Panc1 (cell line): ENCODE measurements at regions not wholly inside any gene's neighbourhood (a gene's known extent, or its start where the extent isn't known, plus 50 kb on each side); places are given as distances from the start of the nearest gene placed in this dataset.

Experiments
- CTCF ChIP-seq: fragments of 450-650 bp; IDR thresholded peaks from 2 replicates; pipeline ENCODE4 v1.5.1; 2017; ENCODE audit warnings: mild to moderate bottlenecking
- POLR2AphosphoS5 ChIP-seq: IDR thresholded peaks from 2 replicates; pipeline ENCODE4 v1.6.1; 2012; ENCODE audit warnings: mild to moderate bottlenecking, low read depth, low read length, moderate library complexity
- TCF7L2 ChIP-seq: IDR thresholded peaks from 2 replicates; pipeline ENCODE4 v1.6.1; 2011; ENCODE audit warnings: mild to moderate bottlenecking, low read depth, low read length, inconsistent platforms
- TF ChIP-seq, protein P1 (sequence below), 2 experiments: IDR thresholded peaks; 2 replicates each; pipeline ENCODE4 v1.6.1; 2011 to 2012; ENCODE audit warnings: low read depth in 2 of 2, control low read depth in 1 of 2, low read length in 1 of 2, mild to moderate bottlenecking in 1 of 2, moderate library complexity in 1 of 2; ENCODE audit not compliant: insufficient read depth in 1 of 2

DNA sequence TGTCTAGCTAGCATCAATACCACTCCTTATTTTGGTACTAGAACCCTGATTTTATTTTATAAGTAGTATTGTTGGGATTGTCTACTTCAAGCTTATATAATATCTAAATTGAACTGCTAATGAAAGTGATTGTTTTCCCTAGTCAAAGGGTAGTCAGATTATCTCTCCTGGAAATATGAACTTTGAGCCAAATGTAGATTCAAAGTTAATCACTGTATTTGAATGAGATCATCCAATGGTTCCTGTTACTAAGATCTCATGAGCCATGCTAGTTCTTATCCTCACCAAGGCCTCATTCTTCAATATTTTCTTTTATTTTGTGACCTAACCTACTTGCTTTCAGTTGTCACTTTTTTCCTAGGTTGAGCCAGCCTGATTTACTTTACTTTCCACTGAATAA lies 276.7 kb downstream of the RASSF9 start:
- TF ChIP-seq CTCF = no peak
- TF ChIP-seq POLR2AphosphoS5 = no peak
- TF ChIP-seq, protein P1, sequence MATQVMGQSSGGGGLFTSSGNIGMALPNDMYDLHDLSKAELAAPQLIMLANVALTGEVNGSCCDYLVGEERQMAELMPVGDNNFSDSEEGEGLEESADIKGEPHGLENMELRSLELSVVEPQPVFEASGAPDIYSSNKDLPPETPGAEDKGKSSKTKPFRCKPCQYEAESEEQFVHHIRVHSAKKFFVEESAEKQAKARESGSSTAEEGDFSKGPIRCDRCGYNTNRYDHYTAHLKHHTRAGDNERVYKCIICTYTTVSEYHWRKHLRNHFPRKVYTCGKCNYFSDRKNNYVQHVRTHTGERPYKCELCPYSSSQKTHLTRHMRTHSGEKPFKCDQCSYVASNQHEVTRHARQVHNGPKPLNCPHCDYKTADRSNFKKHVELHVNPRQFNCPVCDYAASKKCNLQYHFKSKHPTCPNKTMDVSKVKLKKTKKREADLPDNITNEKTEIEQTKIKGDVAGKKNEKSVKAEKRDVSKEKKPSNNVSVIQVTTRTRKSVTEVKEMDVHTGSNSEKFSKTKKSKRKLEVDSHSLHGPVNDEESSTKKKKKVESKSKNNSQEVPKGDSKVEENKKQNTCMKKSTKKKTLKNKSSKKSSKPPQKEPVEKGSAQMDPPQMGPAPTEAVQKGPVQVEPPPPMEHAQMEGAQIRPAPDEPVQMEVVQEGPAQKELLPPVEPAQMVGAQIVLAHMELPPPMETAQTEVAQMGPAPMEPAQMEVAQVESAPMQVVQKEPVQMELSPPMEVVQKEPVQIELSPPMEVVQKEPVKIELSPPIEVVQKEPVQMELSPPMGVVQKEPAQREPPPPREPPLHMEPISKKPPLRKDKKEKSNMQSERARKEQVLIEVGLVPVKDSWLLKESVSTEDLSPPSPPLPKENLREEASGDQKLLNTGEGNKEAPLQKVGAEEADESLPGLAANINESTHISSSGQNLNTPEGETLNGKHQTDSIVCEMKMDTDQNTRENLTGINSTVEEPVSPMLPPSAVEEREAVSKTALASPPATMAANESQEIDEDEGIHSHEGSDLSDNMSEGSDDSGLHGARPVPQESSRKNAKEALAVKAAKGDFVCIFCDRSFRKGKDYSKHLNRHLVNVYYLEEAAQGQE (IDR thresholded peaks at IDR 0.05; ENCODE audit: insufficient read depth in 1 of 2, low read depth in 2 of 2, low read length in 1 of 2) = no peak
- TF ChIP-seq TCF7L2 = no peak
